WTC11 (cell line): ENCODE measurements at regions not wholly inside any gene's neighbourhood (a gene's known extent, or its start where the extent isn't known, plus 50 kb on each side); places are given as distances from the start of the nearest gene placed in this dataset.

Source experiments
- ATAC-seq: fragments of 200-7000 bp; cut with Tn5 transposase; 2 replicates; pipeline ENCODE4 v1.10.0; 2021; ENCODE audit warnings: mild to moderate bottlenecking, moderate library complexity
- CTCF ChIA-PET: fragments of 300-600 bp; sonication (Branson Sonifier 250); formaldehyde crosslinking; loops from one replicate; lab custom pipeline; 2021; ENCODE audit warnings: antibody characterized with exemption; lab: Charles Lee
- POLR2A ChIA-PET: fragments of 350-600 bp; sonication (Branson Sonifier 250); formaldehyde crosslinking; loops from one replicate; lab custom pipeline; 2021; ENCODE audit warnings: antibody characterized with exemption; lab: Charles Lee
- DNase-seq: peaks from one replicate; pipeline ENCODE4 v3.0.0; 2021; ENCODE audit warnings: low spot score
- H3K27ac Mint-ChIP-seq: 2 replicates; pipeline ENCODE4 v1.8.0; 2021; ENCODE audit warnings: mixed read lengths
- H3K27me3 Mint-ChIP-seq: 2 replicates; pipeline ENCODE4 v1.8.0; 2021; ENCODE audit warnings: low read depth, mild to moderate bottlenecking, moderate library complexity, mixed read lengths
- H3K36me3 Mint-ChIP-seq: 2 replicates; pipeline ENCODE4 v1.8.0; 2021; ENCODE audit warnings: mixed read lengths
- H3K4me1 Mint-ChIP-seq: 2 replicates; pipeline ENCODE4 v1.8.0; 2022; ENCODE audit warnings: mixed read lengths
- H3K4me3 Mint-ChIP-seq: 2 replicates; pipeline ENCODE4 v1.8.0; 2021; ENCODE audit warnings: mild to moderate bottlenecking, moderate library complexity, mixed read lengths
- H3K9me3 Mint-ChIP-seq: 2 replicates; pipeline ENCODE4 v1.8.0; 2021; ENCODE audit warnings: mixed read lengths
- AR ChIP-seq: fragments of 250-450 bp; sonication (Bioruptor Pico); IDR thresholded peaks from 2 replicates; pipeline ENCODE4 v1.9.0; 2021; ENCODE audit warnings: mild to moderate bottlenecking
- FOXP1 ChIP-seq: sonication (generic); formaldehyde crosslinking; IDR thresholded peaks from 2 replicates; pipeline ENCODE4 v1.8.0; 2022; ENCODE audit warnings: missing genetic modification reagents, mild to moderate bottlenecking, moderate library complexity, borderline replicate concordance
- GRHL2 ChIP-seq: fragments of 250-450 bp; sonication (Bioruptor Pico); IDR thresholded peaks from 2 replicates; pipeline ENCODE4 v1.8.0; 2022; ENCODE audit warnings: mild to moderate bottlenecking, moderate library complexity; ENCODE audit not compliant: insufficient replicate concordance, severe bottlenecking
- IRF1 ChIP-seq: sonication (generic); formaldehyde crosslinking; IDR thresholded peaks from 2 replicates; pipeline ENCODE4 v1.8.0; 2023; ENCODE audit warnings: missing genetic modification reagents
- KAT7 ChIP-seq: sonication (generic); formaldehyde crosslinking; IDR thresholded peaks from 2 replicates; pipeline ENCODE4 v1.8.1; 2023; ENCODE audit warnings: missing genetic modification reagents, mild to moderate bottlenecking, borderline replicate concordance
- MYBL2 ChIP-seq: sonication (generic); formaldehyde crosslinking; IDR thresholded peaks from 2 replicates; pipeline ENCODE4 v1.8.1; 2023; ENCODE audit warnings: mild to moderate bottlenecking, moderate library complexity, missing genetic modification reagents
- NFYB ChIP-seq: sonication (generic); formaldehyde crosslinking; conservative IDR thresholded peaks from 2 replicates; pipeline ENCODE4 v1.8.0; 2022; ENCODE audit warnings: low read depth, missing genetic modification reagents
- NR1H2 ChIP-seq: sonication (generic); formaldehyde crosslinking; IDR thresholded peaks from 2 replicates; pipeline ENCODE4 v1.9.0; 2021; ENCODE audit warnings: mild to moderate bottlenecking, moderate library complexity, missing genetic modification reagents
- OVOL2 ChIP-seq: fragments of 250-450 bp; sonication (Bioruptor Pico); IDR thresholded peaks from 2 replicates; pipeline ENCODE4 v1.9.0; 2021; ENCODE audit warnings: mild to moderate bottlenecking, borderline replicate concordance
- PRRX2 ChIP-seq: fragments of 250-450 bp; sonication (Bioruptor Pico); IDR thresholded peaks from 2 replicates; pipeline ENCODE4 v1.8.0; 2021; ENCODE audit warnings: mild to moderate bottlenecking
- RORB ChIP-seq: fragments of 250-450 bp; sonication (Bioruptor Pico); IDR thresholded peaks from 2 replicates; pipeline ENCODE4 v1.9.0; 2021; ENCODE audit warnings: mild to moderate bottlenecking
- SMAD3 ChIP-seq: sonication (generic); formaldehyde crosslinking; IDR thresholded peaks from 2 replicates; pipeline ENCODE4 v1.8.0; 2022; ENCODE audit warnings: missing genetic modification reagents, mild to moderate bottlenecking, borderline replicate concordance
- ZNF121 ChIP-seq: sonication (generic); formaldehyde crosslinking; IDR thresholded peaks from 2 replicates; pipeline ENCODE4 v1.8.0; 2023; ENCODE audit warnings: missing genetic modification reagents
- ZNF138 ChIP-seq: sonication (generic); formaldehyde crosslinking; conservative IDR thresholded peaks from 2 replicates; pipeline ENCODE4 v1.8.1; 2022; ENCODE audit warnings: mild to moderate bottlenecking, moderate library complexity, missing genetic modification reagents
- ZNF671 ChIP-seq: fragments of 250-450 bp; sonication (Bioruptor Pico); IDR thresholded peaks from 2 replicates; pipeline ENCODE4 v1.8.0; 2021; ENCODE audit warnings: mild to moderate bottlenecking
- TF ChIP-seq, protein P1 (sequence below): sonication (generic); formaldehyde crosslinking; IDR thresholded peaks from 2 replicates; pipeline ENCODE4 v1.8.0; 2022; ENCODE audit warnings: mild to moderate bottlenecking, missing genetic modification reagents
- TF ChIP-seq, protein P2 (sequence below): sonication (generic); formaldehyde crosslinking; IDR thresholded peaks from 2 replicates; pipeline ENCODE4 v1.8.1; 2022; ENCODE audit warnings: mild to moderate bottlenecking, missing genetic modification reagents, moderate library complexity, borderline replicate concordance
- TF ChIP-seq, protein P3 (sequence below): sonication (generic); formaldehyde crosslinking; IDR thresholded peaks from 2 replicates; pipeline ENCODE4 v1.8.1; 2023; ENCODE audit warnings: mild to moderate bottlenecking, missing genetic modification reagents, moderate library complexity

DNA sequence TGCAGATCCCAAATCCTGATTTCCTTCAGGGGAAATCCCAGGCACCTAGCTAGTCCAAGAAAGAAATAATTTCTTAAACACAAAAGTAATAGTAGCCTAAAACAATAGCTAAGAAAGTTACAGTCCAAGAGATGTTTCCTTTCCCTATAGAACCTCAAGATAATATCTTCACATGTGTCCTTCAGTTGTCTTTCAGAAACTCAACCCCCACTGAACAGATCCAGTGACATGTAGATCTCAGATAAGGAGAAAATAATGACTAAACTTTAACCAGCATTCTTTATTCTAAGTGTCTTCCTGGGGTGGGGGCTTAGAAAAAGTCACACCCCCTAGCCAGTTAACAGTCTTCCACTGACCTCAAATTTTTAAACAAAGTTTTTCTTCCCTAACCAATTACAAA is 131.3 kb upstream of the ADRA1B start:
- Mint-ChIP-seq H3K36me3 (no peaks in the 10 kb centered on the region), H3K4me1 (peaks cover 40% of the 10 kb centered on the region), H3K27ac (no peak overlapping the region), H3K9me3 (no peaks in the 10 kb centered on the region)
- ChIA-PET POLR2A (no interaction called here), CTCF (interaction anchor here (0.9 to 1.0 kb wide), 2 partner anchors 11 to 344 kb away, joined by 3 read pairs; no protein-coding TSS in a partner anchor)
- ATAC-seq: no peak
- no peak for DNase-seq
- no peak for TF ChIP-seq RORB (CRISPR knock-in tag)
- TF ChIP-seq, all 79 proteins: peak for 0
- H3K27me3 Mint-ChIP-seq: no peaks in the 10 kb centered on the region
- no peak overlapping the region for H3K4me3 Mint-ChIP-seq

DNA sequence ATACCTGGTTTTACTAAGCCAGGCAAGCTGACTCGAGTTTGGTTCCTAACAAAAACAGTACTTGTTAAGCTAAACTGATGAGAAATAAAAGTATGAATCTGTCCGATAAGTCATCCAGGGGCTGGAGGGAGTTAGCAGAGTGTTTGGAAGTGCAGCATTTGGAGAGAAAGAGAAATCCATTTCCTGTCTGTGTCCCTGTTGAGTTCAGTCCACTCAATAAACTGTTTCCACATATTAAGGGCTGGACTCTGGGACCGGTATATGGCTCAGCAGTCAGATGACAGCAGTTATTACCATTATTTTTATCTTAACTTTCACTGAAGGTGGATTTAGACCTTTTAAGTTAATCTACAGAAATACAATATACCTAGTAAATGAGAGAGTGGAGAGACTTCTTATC is 130.6 kb upstream of the ADRA1B start:
- Mint-ChIP-seq H3K27me3 (no peaks in the 10 kb centered on the region), H3K9me3 (no peaks in the 10 kb centered on the region), H3K36me3 (no peaks in the 10 kb centered on the region), H3K27ac (no peak overlapping the region), H3K4me3 (no peak overlapping the region), H3K4me1 (peaks cover 36% of the 10 kb centered on the region)
- ATAC-seq: no peak
- ChIA-PET POLR2A (no interaction called here), CTCF (interaction anchor here (0.9 kb wide), 1 partner anchor 11 kb away, joined by 3 read pairs; no protein-coding TSS in a partner anchor)
- no peak for DNase-seq
- no peak for TF ChIP-seq OVOL2 (CRISPR knock-in tag)
- no peak for TF ChIP-seq SMAD3 (CRISPR knock-in tag)
- no peak for TF ChIP-seq IRF1
- no peak for TF ChIP-seq FOXP1
- TF ChIP-seq MYBL2: no peak
- no peak for TF ChIP-seq PRRX2
- TF ChIP-seq NR1H2: no peak
- TF ChIP-seq ZNF671 (CRISPR knock-in tag): no peak
- TF ChIP-seq, protein P1, sequence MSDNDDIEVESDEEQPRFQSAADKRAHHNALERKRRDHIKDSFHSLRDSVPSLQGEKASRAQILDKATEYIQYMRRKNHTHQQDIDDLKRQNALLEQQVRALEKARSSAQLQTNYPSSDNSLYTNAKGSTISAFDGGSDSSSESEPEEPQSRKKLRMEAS: no peak

DNA sequence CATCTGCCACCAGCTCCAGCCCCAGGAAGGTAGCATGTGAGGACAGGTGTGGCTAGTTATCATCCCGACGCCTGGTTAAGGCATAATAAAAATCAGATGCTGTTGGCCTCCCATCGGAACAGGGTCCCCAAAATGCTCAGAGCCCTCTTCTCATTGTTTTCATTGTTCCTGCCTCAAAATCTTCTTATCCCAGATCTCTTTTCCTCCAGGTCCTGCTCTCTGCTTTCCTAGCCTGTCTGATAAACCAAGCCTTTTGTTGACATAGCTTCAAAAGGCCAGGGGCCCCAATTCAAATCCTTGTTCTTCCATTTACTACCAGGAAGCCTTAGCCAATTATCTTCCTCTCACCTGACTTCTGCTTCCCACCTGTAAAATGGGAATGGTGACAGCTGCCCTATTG is 130.1 kb upstream of the ADRA1B start:
- Mint-ChIP-seq H3K27ac (no peak overlapping the region), H3K27me3 (no peaks in the 10 kb centered on the region), H3K4me3 (no peak overlapping the region), H3K4me1 (peaks cover 36% of the 10 kb centered on the region), H3K36me3 (no peaks in the 10 kb centered on the region), H3K9me3 (no peaks in the 10 kb centered on the region)
- ChIA-PET CTCF (no interaction called here), POLR2A (no interaction called here)
- ATAC-seq (no peak), DNase-seq (no peak)
- TF ChIP-seq KAT7 (CRISPR knock-in tag): no peak
- TF ChIP-seq, protein P2, sequence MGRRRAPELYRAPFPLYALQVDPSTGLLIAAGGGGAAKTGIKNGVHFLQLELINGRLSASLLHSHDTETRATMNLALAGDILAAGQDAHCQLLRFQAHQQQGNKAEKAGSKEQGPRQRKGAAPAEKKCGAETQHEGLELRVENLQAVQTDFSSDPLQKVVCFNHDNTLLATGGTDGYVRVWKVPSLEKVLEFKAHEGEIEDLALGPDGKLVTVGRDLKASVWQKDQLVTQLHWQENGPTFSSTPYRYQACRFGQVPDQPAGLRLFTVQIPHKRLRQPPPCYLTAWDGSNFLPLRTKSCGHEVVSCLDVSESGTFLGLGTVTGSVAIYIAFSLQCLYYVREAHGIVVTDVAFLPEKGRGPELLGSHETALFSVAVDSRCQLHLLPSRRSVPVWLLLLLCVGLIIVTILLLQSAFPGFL (CRISPR knock-in tag): no peak
- no peak for TF ChIP-seq NFYB (CRISPR knock-in tag)
- TF ChIP-seq, protein P3, sequence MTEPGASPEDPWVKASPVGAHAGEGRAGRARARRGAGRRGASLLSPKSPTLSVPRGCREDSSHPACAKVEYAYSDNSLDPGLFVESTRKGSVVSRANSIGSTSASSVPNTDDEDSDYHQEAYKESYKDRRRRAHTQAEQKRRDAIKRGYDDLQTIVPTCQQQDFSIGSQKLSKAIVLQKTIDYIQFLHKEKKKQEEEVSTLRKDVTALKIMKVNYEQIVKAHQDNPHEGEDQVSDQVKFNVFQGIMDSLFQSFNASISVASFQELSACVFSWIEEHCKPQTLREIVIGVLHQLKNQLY (CRISPR knock-in tag): no peak
- TF ChIP-seq, all 79 proteins: peak for 0

GRCh38 chr5:159786901-159787691 is 129.2 kb upstream of the ADRA1B start:
- POLR2A ChIA-PET: no interaction called here
- Mint-ChIP-seq H3K4me3 (no peak overlapping the region), H3K36me3 (no peaks in the 10 kb centered on the region), H3K9me3 (no peaks in the 10 kb centered on the region), H3K4me1 (peaks cover 36% of the 10 kb centered on the region), H3K27me3 (no peaks in the 10 kb centered on the region), H3K27ac (no peak overlapping the region)
- ATAC-seq (no peak), DNase-seq (no peak)
- CTCF ChIA-PET: no interaction called here
- TF ChIP-seq ZNF138 (no peak), OVOL2 (CRISPR knock-in tag) (no peak), AR (CRISPR knock-in tag) (no peak), ZNF121 (CRISPR knock-in tag) (no peak), NFYB (CRISPR knock-in tag) (no peak), GRHL2 (no peak)
- TF ChIP-seq, protein P3 (CRISPR knock-in tag): no peak
